KOPT-K1 (cell line): ENCODE measurements at regions not wholly inside any gene's neighbourhood (a gene's known extent, or its start where the extent isn't known, plus 50 kb on each side); places are given as distances from the start of the nearest gene placed in this dataset.

Source experiments
- H3K27ac ChIP-seq: fragments of 200-600 bp; sonication (generic); 2 replicates; pipeline ENCODE4 v1.5.1; 2016; ENCODE audit warnings: antibody characterized with exemption, mild to moderate bottlenecking, low read depth, low read length; ENCODE audit not compliant: poor library complexity, severe bottlenecking
- H3K36me3 ChIP-seq: fragments of 200-600 bp; sonication (generic); 2 replicates; pipeline ENCODE4 v1.5.1; 2017; ENCODE audit warnings: antibody characterized with exemption, mild to moderate bottlenecking, low read length, moderate library complexity; ENCODE audit not compliant: insufficient read depth
- H3K9me3 ChIP-seq: fragments of 200-600 bp; sonication (generic); 2 replicates; pipeline ENCODE4 v1.5.1; 2017; ENCODE audit warnings: antibody characterized with exemption, low read length, mild to moderate bottlenecking; ENCODE audit not compliant: insufficient read depth, poor library complexity, severe bottlenecking

GRCh38 chr4:181662383-181662782, 580.8 kb upstream of the TENM3 start:
- no peaks in the 10 kb centered on the region for H3K36me3 ChIP-seq
- no peak overlapping the region for H3K27ac ChIP-seq
- no peaks in the 10 kb centered on the region for H3K9me3 ChIP-seq

DNA sequence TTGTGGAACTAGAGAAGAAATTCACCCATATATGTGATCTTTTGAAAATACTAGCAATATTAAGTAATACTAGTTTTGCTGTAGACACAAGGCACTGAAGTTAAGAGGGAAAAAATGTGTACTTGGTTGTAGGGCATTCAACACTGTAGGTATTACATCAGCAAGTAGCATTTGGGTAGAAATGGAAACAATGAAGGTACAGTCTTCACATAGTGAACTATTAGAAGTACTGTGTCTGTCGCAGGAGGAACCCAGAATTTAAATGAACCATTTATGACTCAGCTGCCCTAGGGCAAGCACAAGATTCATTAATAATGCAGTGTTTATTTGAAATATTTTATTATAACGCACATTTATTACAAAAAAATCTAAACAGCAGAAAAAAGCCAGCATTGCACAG, 572.7 kb upstream of the TENM3 start:
- H3K9me3 ChIP-seq: no peaks in the 10 kb centered on the region
- no peak overlapping the region for H3K27ac ChIP-seq
- no peaks in the 10 kb centered on the region for H3K36me3 ChIP-seq

DNA sequence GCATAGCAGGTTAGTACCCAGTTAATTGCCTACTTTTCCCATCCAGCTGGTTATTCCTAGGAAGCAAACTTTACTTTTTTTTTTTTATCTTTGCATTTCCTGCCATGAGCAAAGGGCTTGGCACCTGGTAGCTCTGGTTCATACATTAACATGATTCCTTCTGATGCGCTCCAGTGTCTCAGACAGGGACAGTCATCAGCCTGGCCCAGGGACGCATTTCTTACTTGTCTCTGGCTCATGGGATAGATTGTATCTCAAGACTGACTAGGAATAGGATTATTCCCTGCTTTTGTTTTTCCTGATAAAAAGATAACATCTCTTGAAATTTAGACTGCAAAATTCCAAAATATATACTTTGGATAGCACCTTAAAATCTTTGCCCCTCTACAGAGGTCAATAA, 571.5 kb upstream of the TENM3 start:
- Histone ChIP-seq H3K9me3 (no peaks in the 10 kb centered on the region), H3K27ac (no peak overlapping the region), H3K36me3 (no peaks in the 10 kb centered on the region)

GRCh38 chr4:181672751-181673150, 570.5 kb upstream of the TENM3 start:
- Histone ChIP-seq H3K27ac (no peak overlapping the region), H3K36me3 (no peaks in the 10 kb centered on the region), H3K9me3 (no peaks in the 10 kb centered on the region)

GRCh38 chr4:181674315-181674875, 568.8 kb upstream of the TENM3 start:
- Histone ChIP-seq H3K9me3 (no peaks in the 10 kb centered on the region), H3K27ac (no peak overlapping the region), H3K36me3 (no peaks in the 10 kb centered on the region)

- Histone ChIP-seq H3K27ac (no peak overlapping the region), H3K9me3 (no peaks in the 10 kb centered on the region), H3K36me3 (no peaks in the 10 kb centered on the region)
Measured at GRCh38 chr4:181676546-181676945, 566.7 kb upstream of the TENM3 start.

GRCh38 chr4:181677201-181677600, 566.0 kb upstream of the TENM3 start:
- Histone ChIP-seq H3K36me3 (no peaks in the 10 kb centered on the region), H3K27ac (no peak overlapping the region), H3K9me3 (no peaks in the 10 kb centered on the region)

- Histone ChIP-seq H3K9me3 (no peaks in the 10 kb centered on the region), H3K27ac (no peak overlapping the region)
Measured at GRCh38 chr4:181677621-181678020, 565.6 kb upstream of the TENM3 start.

GRCh38 chr4:181679754-181680153, 563.4 kb upstream of the TENM3 start:
- H3K27ac ChIP-seq: no peak overlapping the region
- H3K9me3 ChIP-seq: no peaks in the 10 kb centered on the region

More at GRCh38 chr4:181677621-181678020, 565.6 kb upstream of the TENM3 start:
- H3K36me3 ChIP-seq: no peaks in the 10 kb centered on the region

GRCh38 chr4:181682367-181683047, 560.7 kb upstream of the TENM3 start:
- H3K27ac ChIP-seq: no peak overlapping the region
- no peaks in the 10 kb centered on the region for H3K9me3 ChIP-seq

More at GRCh38 chr4:181679754-181680153, 563.4 kb upstream of the TENM3 start:
- no peaks in the 10 kb centered on the region for H3K36me3 ChIP-seq

DNA sequence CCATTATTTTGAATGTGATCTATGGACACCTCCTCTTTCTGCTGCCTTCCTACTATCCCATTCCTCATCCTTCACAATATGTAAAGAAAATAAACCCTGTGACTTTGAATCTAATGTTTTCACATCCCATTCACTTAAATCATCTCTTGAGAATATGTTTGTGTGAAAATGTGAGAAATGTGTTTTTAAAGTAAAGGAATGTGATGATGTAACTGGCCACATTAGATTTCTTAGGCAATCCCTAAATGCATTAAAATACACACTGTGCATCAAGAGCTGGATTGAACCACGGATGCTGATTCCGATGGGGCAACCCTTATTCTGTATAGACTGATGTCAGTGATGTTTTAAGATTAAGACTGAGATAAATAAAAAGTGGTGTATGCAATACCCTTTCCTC, 558.9 kb upstream of the TENM3 start:
- Histone ChIP-seq H3K36me3 (no peaks in the 10 kb centered on the region), H3K9me3 (no peaks in the 10 kb centered on the region), H3K27ac (no peak overlapping the region)

More at GRCh38 chr4:181682367-181683047, 560.7 kb upstream of the TENM3 start:
- no peaks in the 10 kb centered on the region for H3K36me3 ChIP-seq

DNA sequence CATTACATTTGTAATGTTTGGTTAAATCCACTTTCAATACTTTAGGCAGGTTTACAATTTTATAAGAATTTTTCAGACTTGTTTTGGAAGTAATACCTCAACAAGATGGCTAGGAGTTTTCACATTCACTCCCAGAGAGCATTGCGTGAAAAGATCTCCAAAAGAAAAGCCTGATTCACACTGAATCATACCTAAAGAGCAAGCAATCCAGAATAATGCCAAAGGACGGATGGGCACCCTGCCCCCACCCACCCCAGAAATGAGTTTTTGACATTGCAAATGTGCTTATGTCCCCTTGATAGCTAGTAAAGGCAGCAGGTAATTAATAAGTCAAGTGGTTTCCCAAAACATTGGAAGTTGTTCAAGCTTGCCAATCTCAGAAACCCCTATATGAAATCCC, 557.7 kb upstream of the TENM3 start:
- Histone ChIP-seq H3K36me3 (no peaks in the 10 kb centered on the region), H3K27ac (no peak overlapping the region), H3K9me3 (no peaks in the 10 kb centered on the region)

DNA sequence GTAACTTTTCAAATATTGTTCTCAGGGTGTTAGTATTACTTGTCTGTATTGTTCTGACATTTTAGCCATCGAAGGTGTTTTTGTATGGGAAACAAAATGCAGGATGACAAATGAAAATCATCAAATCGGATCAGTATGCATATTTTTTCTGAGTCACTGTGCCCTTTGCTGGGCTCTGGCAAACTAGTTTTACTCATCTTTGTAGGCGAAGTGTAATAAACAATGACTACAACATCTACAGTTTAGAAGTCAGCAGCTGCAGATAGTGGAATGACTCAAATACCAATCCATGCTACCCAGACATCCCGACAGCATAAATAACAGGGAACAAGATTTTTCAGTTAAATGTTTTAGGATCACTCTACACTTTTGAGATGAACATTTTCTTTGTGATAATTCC, 557.3 kb upstream of the TENM3 start:
- Histone ChIP-seq H3K36me3 (no peaks in the 10 kb centered on the region), H3K9me3 (no peaks in the 10 kb centered on the region), H3K27ac (no peak overlapping the region)

- no peaks in the 10 kb centered on the region for H3K9me3 ChIP-seq
- H3K27ac ChIP-seq: no peak overlapping the region
- no peaks in the 10 kb centered on the region for H3K36me3 ChIP-seq
Measured at GRCh38 chr4:181687116-181687515, 556.1 kb upstream of the TENM3 start.

GRCh38 chr4:181688432-181688831, 554.8 kb upstream of the TENM3 start:
- Histone ChIP-seq H3K36me3 (no peaks in the 10 kb centered on the region), H3K27ac (no peak overlapping the region), H3K9me3 (no peaks in the 10 kb centered on the region)

GRCh38 chr4:181688872-181689271, 554.3 kb upstream of the TENM3 start:
- Histone ChIP-seq H3K36me3 (no peaks in the 10 kb centered on the region), H3K27ac (no peak overlapping the region), H3K9me3 (no peaks in the 10 kb centered on the region)
